HPDE6-E6E7 (cell line): ENCODE measurements at regions not wholly inside any gene's neighbourhood (a gene's known extent, or its start where the extent isn't known, plus 50 kb on each side); places are given as distances from the start of the nearest gene placed in this dataset.
"Not testable (repeated sequence)": the region's sequence is repeated elsewhere in the genome, so short reads cannot be mapped to it uniquely, and the experiment has no call there.

Experiments used
- DNase-seq: peaks from one replicate; pipeline ENCODE4 v3.0.0; 2011; ENCODE audit warnings: missing footprints; ENCODE audit errors: extremely low spot score

DNA sequence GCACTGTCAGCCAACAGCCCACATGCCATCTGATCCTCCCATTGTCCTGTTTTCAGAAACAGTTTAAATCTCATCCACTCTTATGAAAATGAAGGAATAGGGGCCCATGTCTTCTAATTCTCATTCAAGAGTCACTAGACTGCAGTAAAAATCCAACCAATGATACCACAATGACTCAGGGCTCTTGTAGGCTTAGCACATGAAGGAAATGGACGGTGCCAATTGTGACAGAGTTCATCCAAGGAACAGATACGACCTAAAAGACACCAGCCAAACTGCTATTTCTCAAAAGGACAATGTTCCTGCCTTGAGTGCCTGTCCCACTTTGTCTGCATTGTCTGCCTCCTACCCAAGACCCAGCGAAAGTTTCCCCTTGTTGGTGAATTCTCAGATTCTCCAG, 204.8 kb upstream of the COX10 start:
- no peak for DNase-seq

DNA sequence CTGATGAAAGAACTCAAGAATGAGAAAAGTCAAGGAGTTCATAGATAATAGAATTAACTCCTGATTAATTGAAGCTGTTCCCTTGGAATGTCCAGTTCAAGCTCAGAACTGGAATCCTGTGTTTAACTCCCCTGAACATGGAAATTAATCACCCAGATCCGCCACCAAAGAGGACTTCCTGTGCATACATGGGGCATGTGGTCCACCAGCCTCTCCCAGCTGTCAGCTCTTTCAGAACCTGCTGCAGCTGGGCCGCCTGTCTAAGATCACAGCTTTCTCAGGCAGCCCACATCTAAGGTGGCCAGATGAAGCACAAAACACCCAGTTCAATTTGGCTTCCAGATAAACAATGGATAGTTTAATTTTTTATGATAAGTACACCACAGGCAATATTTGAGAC, 203.7 kb upstream of the COX10 start:
- DNase-seq = no peak

DNA sequence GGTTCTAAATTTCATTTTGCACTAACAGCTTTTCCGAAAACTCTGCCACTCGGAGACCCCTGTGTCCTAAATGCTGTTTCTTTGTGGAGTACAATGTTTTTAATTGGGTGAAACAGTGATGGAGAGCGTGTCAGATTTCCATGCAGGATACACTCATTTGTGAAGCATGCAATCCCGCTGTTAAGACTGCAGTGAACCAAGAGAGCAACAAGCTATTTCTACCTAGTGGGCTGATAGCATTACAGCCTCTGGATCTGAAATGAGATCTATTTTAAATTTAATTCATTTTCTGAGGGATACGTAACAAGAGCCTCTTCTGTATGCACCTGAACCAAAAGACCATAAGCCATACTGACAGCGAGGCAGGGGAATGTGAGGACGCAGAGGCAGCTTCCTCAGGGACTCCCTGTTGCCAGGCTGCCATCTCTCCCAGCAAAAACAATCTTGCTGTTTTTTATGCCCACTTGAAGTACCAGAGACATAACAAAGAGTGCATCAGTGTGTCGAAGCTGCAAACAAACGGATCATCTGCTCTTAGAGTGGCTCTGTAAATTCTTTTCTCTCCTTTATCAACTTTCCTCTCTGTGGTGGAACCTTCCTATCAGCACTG, 199.9 kb upstream of the COX10 start:
- no peak for DNase-seq

DNA sequence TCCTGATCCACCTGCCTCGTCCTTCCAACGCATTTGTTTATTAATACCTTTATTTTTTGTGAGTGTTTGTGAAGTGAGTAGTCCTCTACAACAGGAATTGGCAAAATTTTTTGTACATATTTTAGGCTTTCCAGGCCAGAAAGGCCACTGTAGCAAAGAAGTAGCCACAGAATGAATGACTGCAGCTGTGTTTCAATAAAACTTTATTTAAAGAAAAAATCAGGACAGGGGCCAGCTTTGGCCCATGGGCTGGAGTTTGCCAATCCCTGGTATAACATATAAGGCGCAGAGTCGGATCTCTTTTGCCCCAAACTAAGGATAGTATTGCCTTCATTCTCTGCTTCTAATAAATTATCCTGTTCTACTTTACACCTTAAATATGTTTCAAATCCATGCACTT, 198.0 kb upstream of the COX10 start:
- no peak for DNase-seq

DNA sequence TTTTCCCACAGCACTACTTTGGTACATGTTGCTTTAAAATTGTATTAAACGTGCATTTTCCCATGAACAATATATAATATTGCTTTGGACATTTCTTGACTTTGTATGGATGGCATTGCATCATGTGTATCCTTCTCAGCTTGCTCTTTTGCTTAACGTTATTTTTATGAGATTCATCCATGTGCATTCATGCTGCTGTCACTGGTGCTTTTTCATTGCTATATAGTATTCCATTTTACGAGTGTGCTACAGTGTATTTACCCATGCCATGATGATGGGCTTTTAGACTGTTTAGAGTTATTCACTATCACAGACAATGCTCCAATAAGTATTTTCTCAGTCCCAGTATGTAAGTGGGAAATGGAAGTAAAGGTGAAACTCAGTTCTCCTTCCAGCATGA, 195.2 kb upstream of the COX10 start:
- DNase-seq = no peak

DNA sequence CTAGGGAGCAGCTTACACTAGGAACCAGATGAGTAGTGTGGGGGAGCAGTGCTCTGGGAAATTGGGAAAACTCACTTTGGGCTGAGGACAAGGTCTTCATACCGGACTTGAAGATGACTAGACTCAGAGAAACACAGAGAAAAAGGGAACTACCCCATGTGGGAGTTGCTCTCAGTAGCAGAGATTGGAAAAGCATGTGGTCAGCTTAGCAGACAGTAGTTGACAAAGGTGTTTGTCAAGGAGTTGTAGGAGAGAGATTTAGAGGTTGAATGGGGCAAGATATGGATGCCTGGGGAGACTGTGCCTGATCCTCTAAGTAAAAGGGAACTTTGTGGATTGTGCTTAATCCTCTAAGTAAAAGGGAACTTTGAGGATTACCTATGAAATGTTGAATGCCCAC, 194.5 kb upstream of the COX10 start:
- no peak for DNase-seq

DNA sequence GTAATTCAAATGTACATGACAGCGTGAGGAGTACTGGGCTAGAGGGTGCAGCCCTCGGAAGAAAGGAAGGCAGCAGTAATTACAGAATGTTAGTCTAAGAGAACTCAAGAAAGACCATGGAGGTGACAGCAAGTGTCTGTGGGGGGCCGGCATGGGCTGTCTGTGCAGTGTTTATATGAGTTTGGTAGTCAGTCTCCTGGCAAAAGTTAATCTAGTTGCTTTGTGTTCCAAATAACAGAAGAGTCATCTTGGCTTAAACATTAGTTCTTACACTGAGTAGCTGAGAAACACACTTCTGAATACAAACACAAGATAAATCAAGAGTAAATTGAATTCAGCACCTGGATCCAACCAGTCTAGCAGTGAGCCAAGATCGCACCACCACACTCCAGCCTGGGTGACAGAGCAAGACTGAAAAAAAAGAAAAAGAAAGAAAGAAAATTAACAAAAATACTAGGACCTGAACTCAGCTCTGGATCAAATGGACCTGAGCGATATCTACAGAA, 189.3 kb upstream of the COX10 start:
- DNase-seq = no peak

DNA sequence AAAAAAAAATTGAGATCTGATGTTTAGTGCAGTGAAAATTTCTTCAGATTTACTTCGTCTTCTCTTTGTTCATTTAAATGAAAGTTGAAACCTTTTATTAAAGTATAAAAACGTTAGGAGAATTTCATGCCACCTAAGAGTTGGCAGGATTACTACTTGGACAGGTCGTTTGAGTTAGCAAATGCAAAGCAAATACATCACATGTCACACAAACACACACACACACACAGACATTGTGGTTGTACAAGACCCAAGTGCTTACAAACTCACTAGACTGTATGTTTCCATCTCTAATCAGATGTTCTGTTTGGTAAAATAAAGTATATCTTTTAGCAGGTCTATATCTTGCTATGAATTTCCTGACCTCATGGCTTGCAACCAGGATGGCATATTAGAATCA, 185.6 kb upstream of the COX10 start:
- no peak for DNase-seq

DNA sequence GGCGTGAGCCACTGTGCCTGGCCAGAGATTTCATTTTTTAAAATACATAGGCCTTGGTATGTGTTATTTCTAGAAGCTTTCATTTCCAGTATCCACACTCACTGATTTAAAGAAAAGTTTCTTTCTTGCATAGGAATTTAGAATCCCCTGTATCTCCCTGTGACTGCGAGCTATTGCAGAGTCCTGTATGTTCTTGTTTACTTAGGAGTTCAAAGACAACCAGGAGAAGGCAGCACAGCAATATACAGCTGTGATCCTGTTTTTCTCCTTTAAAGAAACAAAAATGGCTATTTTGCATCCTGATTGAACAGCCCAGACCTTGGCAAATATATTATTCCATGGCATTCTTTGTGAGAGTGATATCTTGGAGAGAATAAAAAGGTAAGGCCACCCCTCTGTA, 185.0 kb upstream of the COX10 start:
- DNase-seq = no peak

DNA sequence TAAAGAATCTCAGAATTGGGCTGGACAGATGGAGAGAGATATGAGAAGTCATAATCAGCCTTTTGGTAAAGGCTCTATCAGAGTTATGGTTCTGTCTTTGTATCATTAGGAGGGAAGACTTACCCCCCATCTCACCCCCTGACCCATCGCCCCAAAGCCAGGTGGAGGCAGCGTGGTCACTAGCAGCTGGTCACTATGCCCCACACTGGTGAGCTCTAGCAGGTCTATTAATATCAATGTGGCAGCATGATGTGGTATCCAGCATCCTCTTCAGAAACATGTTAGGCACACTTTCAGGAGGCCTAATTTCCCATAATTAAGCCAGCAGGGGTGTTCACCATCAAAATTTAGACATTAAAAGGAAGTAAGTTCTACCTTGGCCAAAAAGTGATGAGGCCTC, 183.8 kb upstream of the COX10 start:
- no peak for DNase-seq

DNA sequence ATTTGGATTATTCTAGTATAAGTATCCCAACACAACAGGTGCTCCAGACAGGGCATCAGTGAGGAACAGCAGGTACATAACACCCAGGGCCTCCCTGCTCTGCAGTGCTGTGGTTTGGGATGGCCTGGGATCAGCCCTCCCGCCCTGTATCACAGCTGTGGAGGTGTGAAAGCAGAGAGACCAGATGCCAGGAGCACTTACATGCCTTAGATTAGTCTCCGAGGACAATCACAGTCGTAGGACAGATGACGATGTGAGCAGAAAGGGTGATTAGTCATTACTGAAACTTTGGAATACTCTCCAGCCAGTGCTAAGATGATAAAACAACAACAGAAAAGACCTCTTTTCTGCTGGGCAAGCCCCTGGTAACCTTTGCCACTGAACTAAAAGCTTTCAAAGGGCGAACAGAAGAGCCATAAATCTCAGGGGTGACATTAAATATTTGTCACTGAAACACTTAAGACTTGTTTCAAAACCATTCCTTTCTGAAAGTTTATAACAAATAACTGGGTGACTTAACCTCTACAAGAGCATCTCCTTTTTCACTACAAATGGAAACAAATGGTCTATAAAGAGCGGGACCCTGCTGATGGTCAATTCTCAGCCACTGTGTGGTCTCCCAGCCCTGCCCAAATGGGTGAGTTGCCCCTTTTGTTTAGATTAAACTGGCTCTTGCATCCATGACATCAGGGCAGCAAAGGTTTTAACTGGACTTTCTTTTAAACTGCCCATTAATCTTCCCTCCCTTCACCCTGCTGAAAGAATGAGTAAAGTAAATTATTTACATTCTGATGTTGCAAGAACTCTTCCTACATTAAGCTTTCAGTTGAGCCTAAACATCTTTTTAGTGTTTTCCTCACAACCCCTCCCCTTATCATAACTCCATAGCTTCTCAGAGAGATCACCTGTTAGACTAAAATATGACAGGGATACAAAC, 183.1 kb upstream of the COX10 start:
- DNase-seq = no peak

DNA sequence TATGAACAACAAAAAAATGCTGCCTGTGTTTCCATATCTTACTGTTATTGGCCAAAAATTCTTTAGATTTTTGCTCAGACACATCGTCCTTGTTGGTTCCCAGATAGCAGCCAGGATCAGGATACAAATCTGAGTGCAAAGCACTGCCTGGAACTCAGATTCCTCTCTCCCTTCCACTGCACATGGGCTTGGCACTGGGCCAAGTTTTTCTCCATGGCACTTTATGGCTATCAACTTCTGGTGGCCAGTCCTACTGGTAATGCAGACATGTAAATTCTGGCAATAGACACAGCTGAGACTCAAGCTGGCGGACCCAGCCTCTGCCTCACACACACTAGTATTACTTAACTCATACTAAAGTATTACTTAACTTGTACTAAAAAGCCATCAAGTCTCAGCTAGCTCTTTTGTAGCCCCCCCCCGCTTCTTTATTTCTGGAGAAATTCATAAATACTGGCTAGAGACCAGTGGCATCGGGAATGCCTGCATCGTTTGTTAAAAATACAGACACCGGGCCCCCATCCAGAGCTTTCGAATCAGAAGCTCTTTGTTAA, 181.2 kb upstream of the COX10 start:
- DNase-seq = no peak

DNA sequence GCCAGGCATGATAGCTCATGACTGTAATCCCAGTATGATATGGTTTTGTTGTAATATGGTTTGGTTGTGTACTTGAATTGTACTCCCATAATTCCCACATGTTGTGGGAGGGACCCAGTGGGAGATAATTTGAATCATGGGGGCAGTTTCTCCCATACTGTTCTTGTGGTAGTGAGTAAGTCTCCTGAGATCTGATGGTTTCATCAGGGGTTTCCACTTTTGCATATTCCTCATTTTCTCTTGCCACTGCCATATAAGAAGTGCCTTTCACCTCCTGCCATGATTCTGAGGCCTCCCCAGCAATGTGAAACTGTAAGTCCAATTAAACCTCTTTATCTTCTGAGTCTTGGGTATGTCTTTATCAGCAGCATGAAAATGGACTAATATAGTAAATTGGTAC, 160.3 kb upstream of the COX10 start:
- DNase-seq = not testable (repeated sequence)

DNA sequence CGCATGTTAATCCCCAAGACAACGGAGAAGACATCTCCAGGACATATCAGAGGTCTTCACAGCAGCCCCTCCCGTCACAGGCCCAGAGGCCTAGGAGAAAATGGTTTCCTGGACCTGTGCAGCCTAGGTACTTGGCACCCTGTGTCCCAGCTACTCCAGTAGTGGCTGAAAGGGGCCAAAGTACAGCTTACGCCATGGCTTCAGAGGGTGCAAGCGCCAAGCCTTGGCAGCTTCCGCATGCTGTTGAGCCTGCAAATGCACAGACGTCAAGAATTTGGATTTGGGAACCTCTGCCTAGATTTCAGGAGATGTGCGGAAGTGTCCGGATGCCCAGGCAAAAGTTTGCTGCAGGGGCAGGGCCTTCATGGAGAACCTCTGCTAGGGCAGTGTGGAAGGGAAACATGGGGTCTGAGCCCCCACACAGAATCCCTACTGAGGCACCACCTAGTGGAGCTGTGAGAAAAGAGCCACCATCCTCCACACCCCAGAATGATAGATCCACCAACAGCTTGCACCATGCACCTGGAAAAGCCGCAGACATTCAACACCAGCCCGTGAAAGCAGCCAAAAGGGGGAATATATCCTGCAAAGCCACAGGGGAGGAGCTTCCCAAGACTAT, 159.3 kb upstream of the COX10 start:
- DNase-seq = no peak

DNA sequence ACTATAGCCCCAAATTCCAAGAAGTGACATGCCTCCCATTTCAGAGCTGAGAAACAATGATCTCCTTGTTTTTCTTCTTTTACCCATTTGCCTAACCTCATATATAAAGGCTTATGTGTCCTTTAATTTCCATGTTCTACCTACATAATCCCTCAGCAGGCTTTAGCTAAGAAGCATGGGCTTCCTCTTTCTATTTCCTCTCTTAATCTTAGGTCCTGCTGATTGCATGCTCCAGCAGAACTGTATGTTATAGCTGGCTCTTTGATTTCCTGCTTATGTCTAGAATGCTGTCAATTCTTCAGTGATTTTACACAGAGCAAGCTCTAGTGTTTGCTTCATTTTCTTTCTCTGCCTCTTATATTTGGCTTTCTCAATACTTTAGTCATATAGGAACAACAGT, 151.7 kb upstream of the COX10 start:
- no peak for DNase-seq

DNA sequence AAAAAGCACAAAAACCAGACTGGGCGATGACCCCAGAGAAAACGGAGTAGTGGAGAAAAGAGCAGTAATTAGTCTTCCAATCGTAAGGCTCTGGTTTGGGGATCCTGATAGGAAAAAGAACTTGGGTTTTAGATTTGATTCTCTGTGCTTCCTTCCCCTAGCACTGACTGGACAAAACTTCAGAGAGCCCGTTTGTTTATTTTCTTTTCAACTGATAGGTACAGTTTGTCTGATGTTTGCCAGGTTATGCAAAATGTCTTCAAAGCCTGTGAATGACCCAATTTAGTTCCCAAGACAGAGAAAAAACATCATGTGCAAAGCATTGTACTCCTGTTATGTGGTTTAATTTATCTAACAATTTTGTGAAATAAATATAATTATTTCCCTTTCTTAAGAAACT, 151.1 kb upstream of the COX10 start:
- no peak for DNase-seq

DNA sequence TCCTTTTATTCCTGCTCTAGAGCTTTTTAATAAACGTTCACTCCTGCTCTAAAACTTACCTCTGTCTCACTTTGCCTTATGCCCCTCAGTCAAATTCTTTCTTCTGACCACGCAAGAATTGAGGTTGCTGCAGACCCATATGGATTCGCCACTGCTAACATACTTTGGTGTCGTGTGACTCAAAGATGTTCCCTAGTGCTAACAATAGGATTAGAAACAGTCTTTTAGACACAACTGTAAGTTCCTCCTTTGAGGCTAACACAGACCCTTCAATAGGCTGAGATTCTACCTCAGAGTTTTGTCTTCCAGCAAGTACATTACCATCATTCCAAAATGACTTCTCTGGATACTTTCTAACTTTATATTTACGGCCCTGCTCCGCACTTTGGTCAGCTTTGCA, 149.5 kb upstream of the COX10 start:
- no peak for DNase-seq

DNA sequence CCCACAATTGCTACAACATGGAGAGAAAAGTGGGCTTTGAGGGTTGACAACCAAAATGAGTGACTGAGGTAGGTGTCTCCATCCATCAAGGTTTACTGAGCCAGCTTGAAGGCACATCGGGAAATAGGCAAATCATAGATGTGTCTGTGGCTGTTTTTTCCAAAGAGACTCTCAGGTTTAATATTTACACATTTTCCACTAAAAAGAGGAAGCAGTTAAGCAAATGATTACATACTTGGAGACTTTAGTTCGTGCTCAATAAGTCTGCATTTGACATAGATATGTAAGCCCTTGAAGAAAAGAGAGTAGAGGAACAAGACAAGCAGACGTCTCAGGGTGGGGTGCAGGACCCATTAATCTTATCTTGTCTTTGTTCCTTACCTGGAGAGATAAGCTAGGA, 148.9 kb upstream of the COX10 start:
- no peak for DNase-seq

DNA sequence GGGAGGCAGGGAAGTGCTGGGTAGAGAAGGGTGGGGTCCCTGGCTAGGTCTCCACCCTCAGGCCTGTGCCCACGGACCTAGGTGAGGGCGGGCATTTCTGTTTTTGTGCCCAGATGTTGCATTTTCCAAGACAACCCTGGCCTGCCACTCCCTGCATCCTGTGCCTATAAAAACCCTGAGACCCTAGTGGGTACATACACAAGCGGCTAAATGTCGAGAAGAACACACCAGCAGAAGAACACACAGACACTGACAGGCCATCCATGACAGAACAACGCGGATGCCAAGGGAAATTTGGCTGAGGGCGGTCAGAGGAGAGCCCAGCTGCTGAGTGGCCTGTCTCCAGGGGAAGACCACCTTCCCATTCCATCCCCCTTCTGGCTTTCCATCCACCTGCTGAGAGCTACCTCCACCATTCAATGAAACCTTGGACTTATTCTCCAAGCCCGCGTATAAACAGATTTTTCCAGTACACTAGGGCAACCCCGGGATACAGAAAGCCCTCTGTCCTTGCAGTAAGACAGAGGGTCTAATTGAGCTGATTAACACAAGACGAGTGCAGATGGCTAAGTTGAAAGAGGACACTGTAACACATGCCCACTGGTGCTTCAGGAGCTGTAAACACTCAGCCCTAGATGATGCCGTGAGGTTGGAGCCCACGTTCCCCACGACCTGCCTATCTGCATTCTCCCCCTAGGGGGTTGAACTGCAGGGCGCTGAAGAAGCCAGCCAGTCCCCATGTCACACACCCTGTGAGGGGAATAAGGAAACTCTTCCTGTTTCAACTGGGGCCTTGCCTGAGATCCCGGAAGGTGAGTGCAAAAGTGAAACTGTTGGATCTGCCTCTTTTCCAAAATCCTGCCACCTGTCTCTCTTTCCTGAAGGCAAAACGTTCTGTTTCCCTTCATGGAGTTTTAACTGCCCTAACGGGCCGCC, 147.2 kb upstream of the COX10 start:
- no peak for DNase-seq

DNA sequence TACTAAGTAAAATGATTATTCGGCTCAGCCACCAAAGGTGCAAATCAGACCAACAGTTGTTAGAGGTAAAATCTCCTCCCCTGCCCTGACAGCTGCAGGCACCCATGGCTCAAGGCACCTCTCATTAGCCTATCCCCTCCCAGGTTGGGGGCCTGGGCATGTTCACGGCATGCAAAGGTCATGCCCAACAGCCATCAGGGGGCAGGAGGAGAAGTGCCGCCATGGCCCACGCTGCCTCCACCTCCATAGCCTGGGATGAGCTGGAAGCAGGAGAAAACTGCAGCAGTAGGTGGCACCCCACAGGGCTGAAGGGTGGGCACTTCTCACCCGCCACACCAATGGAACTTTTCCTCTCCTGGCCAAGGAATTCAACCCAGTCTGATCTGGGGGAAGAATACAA, 146.4 kb upstream of the COX10 start:
- DNase-seq = no peak

DNA sequence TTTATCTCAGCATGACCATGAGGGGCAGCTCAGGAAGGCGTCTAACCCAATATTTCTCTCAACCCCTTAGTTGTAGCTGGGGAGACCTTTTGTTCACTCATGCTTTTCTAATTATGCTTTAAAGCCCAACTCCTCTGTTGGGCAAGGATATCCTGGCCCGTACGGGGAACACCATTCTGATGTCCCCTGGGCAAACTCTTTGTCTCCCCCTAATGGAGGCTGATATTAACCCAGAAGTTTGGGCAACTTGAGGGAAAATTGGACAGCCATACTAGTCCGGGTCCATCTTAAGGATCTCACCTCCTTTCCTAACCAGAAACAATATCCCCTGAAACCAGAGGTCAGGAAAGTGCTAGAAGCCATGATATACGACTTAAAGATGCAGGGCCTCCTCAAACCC, 143.7 kb upstream of the COX10 start:
- DNase-seq = no peak
